Fibroblast of lung (primary cell): ENCODE measurements at regions not wholly inside any gene's neighbourhood (a gene's known extent, or its start where the extent isn't known, plus 50 kb on each side); places are given as distances from the start of the nearest gene placed in this dataset.

Source experiments
- CTCF ChIP-seq, 2 donors: IDR thresholded peaks in 1 of 2; conservative IDR thresholded peaks in 1 of 2; 1 replicate in 1 of 2; 2 replicates in 1 of 2; pipeline ENCODE4 v1.5.1; 2011 to 2012; ENCODE audit warnings: low read length in 2 of 2, control low read depth in 1 of 2, inconsistent platforms in 1 of 2, low read depth in 1 of 2, mild to moderate bottlenecking in 1 of 2
- EZH2 ChIP-seq: IDR thresholded peaks from 2 replicates; pipeline ENCODE4 v1.5.1; 2012; ENCODE audit warnings: low read length, control low read depth, mild to moderate bottlenecking; ENCODE audit errors: missing control alignments

- TF ChIP-seq CTCF (conservative IDR thresholded peaks at IDR 0.05 in 1 of 2, IDR thresholded peaks at IDR 0.05 in 1 of 2; ENCODE audit: low read depth in 1 of 2, low read length in 2 of 2) (no peak), EZH2 (no peak)
Observed at GRCh38 chr16:54508351-54508750, 221.8 kb upstream of the IRX3 start.
